NT2/D1 (cell line): ENCODE measurements at regions not wholly inside any gene's neighbourhood (a gene's known extent, or its start where the extent isn't known, plus 50 kb on each side); places are given as distances from the start of the nearest gene placed in this dataset.

Source experiments
- SUZ12 ChIP-seq: IDR thresholded peaks from 2 replicates; pipeline ENCODE4 v1.6.1; 2011; ENCODE audit not compliant: insufficient read length, insufficient read depth; ENCODE audit errors: extremely low read depth
- YY1 ChIP-seq: IDR thresholded peaks from 2 replicates; pipeline ENCODE4 v1.6.1; 2011; ENCODE audit not compliant: insufficient read length, insufficient read depth
- ZNF274 ChIP-seq: IDR thresholded peaks from 2 replicates; pipeline ENCODE4 v1.6.1; 2011; ENCODE audit warnings: mild to moderate bottlenecking, low read depth, low read length

- no peak for TF ChIP-seq YY1
- no peak for TF ChIP-seq SUZ12
- TF ChIP-seq ZNF274 = no peak
Observed at GRCh38 chr18:67621906-67622305, 105.4 kb upstream of the DSEL start.
